DOHH2 (cell line): ENCODE measurements at regions not wholly inside any gene's neighbourhood (a gene's known extent, or its start where the extent isn't known, plus 50 kb on each side); places are given as distances from the start of the nearest gene placed in this dataset.

Experiments
- H3F3A ChIP-seq: fragments of 200-600 bp; sonication (generic), shearing (Covaris generic); 2 replicates; pipeline ENCODE4 v1.6.0; 2016; ENCODE audit warnings: antibody characterized with exemption, mild to moderate bottlenecking; ENCODE audit not compliant: control insufficient read depth, insufficient read depth
- H3K27ac ChIP-seq: fragments of 200-600 bp; sonication (generic); 2 replicates; pipeline ENCODE4 v1.5.1; 2014; ENCODE audit warnings: low read depth, mild to moderate bottlenecking, low read length, moderate library complexity
- H3K27me3 ChIP-seq: fragments of 200-600 bp; sonication (generic); 2 replicates; pipeline ENCODE4 v1.6.1; 2014; ENCODE audit warnings: mild to moderate bottlenecking, low read length, mixed read lengths; ENCODE audit not compliant: control insufficient read depth
- H3K36me3 ChIP-seq: fragments of 200-600 bp; sonication (generic); 2 replicates; pipeline ENCODE4 v1.6.1; 2014; ENCODE audit warnings: mild to moderate bottlenecking, low read length, moderate library complexity, mixed read lengths; ENCODE audit not compliant: control insufficient read depth
- H3K4me1 ChIP-seq: fragments of 200-600 bp; sonication (generic); 2 replicates; pipeline ENCODE4 v1.6.1; 2014; ENCODE audit warnings: mild to moderate bottlenecking, low read length, mixed read lengths; ENCODE audit not compliant: control insufficient read depth
- H3K4me2 ChIP-seq: fragments of 200-600 bp; sonication (generic); 2 replicates; pipeline ENCODE4 v1.6.0; 2014; ENCODE audit warnings: mild to moderate bottlenecking, low read length, moderate library complexity
- H3K4me3 ChIP-seq: fragments of 200-600 bp; sonication (generic); 2 replicates; pipeline ENCODE4 v1.5.1; 2014; ENCODE audit warnings: mild to moderate bottlenecking, low read length, mixed read lengths
- H3K79me2 ChIP-seq: fragments of 200-600 bp; sonication (generic); 2 replicates; pipeline ENCODE4 v1.6.1; 2014; ENCODE audit warnings: mild to moderate bottlenecking, low read length, mixed read lengths; ENCODE audit not compliant: control insufficient read depth
- H3K9me2 ChIP-seq: fragments of 200-600 bp; sonication (generic); replicated peaks from 2 replicates; pipeline ENCODE4 v1.6.1; 2014; ENCODE audit warnings: mild to moderate bottlenecking, low read length, mixed read lengths; ENCODE audit not compliant: control insufficient read depth
- H3K9me3 ChIP-seq: fragments of 200-600 bp; sonication (generic); 2 replicates; pipeline ENCODE4 v1.6.1; 2014; ENCODE audit warnings: antibody characterized with exemption, low read length, mixed read lengths; ENCODE audit not compliant: control insufficient read depth, insufficient read depth
- H4K20me1 ChIP-seq: fragments of 200-600 bp; sonication (generic); 2 replicates; pipeline ENCODE4 v1.6.0; 2014; ENCODE audit warnings: low read depth, mild to moderate bottlenecking, antibody characterized with exemption, low read length, moderate library complexity; ENCODE audit not compliant: control insufficient read depth, insufficient read depth
- EZH2phosphoT487 ChIP-seq: fragments of 200-600 bp; sonication (generic); IDR thresholded peaks from 2 replicates; pipeline ENCODE4 v1.6.1; 2017; ENCODE audit warnings: borderline replicate concordance, mild to moderate bottlenecking, antibody characterized with exemption, low read length, moderate library complexity, mixed read lengths
- TF ChIP-seq, protein P1 (sequence below): fragments of 200-600 bp; sonication (generic); IDR thresholded peaks from one replicate; pipeline ENCODE4 v1.5.1; 2014; ENCODE audit warnings: antibody characterized with exemption, mild to moderate bottlenecking, low read depth, low read length; ENCODE audit not compliant: poor library complexity, severe bottlenecking

DNA sequence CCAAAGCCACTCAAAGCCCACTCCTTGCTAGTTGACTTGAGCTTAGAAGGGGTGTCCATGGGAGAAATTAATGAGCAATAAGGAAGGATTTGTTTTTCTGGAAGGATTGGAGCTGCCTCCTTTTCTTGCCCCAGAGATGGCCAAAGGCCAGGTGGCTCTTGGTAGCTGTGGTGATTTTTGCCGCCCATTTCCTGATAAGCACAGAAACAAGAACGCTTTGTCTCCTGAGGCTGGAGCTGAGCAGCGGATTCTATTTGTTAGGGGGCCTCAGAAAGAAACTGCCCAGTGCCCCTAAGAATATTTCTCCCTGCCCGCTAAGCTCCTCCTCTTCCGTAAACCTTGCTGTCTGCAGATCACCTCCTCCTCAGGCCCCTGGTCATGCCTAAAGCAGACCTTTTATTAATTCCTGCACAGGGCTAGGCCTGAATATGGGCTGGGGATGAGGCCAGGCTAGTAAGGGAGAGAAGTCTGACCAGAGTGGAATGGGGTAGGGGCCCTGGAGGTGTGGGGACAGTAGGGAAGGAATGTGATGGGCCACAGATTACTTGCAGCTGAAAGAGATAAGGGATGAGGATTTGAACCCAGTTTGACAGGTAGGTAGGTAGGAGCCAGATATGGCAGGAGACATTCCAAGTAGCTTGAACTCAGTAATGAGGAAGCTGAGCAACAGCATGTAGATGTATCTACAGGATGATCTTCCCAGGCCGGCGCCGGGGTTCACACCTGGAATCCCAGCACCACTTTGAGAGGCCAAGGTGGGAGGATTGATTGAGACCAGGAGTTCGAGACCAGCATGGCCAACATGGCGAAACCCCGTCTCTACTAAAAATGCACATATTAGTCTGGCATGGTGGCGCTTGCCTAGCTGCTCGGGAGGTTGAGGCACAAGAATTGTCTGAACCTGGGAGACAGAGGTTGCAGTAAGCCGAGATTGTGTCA, 71.2 kb upstream of the NAA20 start:
- no peaks in the 10 kb centered on the region for H3K36me3 ChIP-seq

DNA sequence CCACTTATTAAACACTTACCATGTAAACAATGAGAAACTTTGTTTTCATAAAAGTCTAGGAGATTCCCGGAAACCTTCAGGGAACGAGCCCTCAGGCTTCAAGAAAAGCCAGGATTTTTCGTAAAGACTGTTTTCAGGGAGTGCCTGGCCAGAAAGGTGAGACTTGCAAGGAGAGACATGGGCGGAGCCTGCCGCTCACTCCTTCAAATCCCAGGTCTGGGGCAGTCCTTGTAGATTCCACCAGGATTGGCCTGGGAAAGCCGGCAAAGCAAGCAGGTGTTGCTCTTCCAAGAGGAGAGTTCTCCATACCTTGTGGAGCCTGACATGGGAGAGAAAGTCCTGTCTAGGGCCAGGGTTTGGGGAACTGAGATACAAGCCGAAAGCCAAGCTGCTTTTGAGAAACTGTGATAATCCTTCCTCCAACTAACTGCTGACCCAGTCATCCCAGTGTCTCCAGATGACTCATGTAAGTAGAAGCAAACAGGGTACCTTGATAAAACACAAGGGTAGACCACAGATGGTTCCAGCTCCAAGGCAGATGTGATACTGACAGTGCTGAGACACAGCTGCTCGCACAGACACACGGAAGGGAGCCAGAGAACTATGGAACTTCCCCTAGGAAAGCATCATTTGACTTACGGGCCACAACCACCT, 69.4 kb upstream of the NAA20 start:
- no peaks in the 10 kb centered on the region for H3K9me3 ChIP-seq
- peaks cover 22% of the 10 kb centered on the region for H3K27me3 ChIP-seq
- H4K20me1 ChIP-seq = no peaks in the 10 kb centered on the region
- no peaks in the 10 kb centered on the region for H3F3A ChIP-seq
- no peak overlapping the region for H3K4me3 ChIP-seq
- H3K4me2 ChIP-seq = no peak overlapping the region
- H3K27ac ChIP-seq = no peak overlapping the region
- H3K4me1 ChIP-seq = no peaks in the 10 kb centered on the region
- no peaks in the 10 kb centered on the region for H3K36me3 ChIP-seq
- TF ChIP-seq, protein P1, sequence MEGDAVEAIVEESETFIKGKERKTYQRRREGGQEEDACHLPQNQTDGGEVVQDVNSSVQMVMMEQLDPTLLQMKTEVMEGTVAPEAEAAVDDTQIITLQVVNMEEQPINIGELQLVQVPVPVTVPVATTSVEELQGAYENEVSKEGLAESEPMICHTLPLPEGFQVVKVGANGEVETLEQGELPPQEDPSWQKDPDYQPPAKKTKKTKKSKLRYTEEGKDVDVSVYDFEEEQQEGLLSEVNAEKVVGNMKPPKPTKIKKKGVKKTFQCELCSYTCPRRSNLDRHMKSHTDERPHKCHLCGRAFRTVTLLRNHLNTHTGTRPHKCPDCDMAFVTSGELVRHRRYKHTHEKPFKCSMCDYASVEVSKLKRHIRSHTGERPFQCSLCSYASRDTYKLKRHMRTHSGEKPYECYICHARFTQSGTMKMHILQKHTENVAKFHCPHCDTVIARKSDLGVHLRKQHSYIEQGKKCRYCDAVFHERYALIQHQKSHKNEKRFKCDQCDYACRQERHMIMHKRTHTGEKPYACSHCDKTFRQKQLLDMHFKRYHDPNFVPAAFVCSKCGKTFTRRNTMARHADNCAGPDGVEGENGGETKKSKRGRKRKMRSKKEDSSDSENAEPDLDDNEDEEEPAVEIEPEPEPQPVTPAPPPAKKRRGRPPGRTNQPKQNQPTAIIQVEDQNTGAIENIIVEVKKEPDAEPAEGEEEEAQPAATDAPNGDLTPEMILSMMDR = no peak
- no peak for TF ChIP-seq EZH2phosphoT487
- H3K79me2 ChIP-seq = no peaks in the 10 kb centered on the region
- H3K9me2 ChIP-seq = no peaks in the 10 kb centered on the region

More for the DNA sequence above, 71.2 kb upstream of the NAA20 start:
- Histone ChIP-seq H3K79me2 (no peaks in the 10 kb centered on the region), H3F3A (no peaks in the 10 kb centered on the region), H3K4me1 (no peaks in the 10 kb centered on the region), H3K27ac (no peak overlapping the region), H3K9me2 (no peaks in the 10 kb centered on the region), H3K4me2 (no peak overlapping the region), H3K9me3 (no peaks in the 10 kb centered on the region), H3K27me3 (peaks cover 26% of the 10 kb centered on the region), H4K20me1 (no peaks in the 10 kb centered on the region), H3K4me3 (no peak overlapping the region)
- no peak for TF ChIP-seq EZH2phosphoT487
- TF ChIP-seq, protein P1 = no peak

DNA sequence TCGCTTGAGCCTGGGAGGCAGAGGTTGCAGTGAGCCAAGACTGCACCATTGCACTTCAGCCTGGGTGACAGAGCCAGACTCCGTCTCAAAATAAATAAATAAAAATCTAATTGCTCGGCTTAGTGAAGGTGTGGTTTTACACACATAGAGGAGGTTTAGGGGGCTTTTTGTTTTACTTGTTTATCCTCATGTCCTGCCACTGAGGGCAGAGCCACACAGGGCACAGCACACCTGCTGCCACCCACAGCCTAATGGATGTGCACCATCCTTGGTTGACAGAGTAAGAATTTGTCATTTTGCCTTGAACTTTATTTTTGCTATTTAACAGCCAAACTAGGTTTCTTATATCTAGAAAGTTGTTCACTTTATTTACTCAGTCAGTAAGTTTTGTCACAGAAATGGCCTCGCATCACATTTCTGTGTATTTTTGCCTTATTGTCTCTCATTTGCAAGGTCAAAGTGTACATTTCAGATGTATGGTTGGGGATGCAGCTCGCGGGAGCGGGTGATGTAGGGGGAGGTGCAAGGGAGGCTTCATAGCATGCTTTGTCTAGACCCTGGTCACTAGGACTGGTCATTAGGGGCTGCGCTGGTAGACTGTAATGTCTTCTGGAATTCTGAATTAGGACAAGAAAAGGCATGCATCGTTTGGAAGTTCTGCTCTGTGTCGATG, 67.8 kb upstream of the NAA20 start:
- H3K4me3 ChIP-seq = no peak overlapping the region
- no peak overlapping the region for H3K4me2 ChIP-seq
- no peaks in the 10 kb centered on the region for H3K9me2 ChIP-seq
- peaks cover 18% of the 10 kb centered on the region for H3K27me3 ChIP-seq
- H4K20me1 ChIP-seq = no peaks in the 10 kb centered on the region
- no peak overlapping the region for H3K27ac ChIP-seq
- H3K36me3 ChIP-seq = no peaks in the 10 kb centered on the region
- no peak for TF ChIP-seq EZH2phosphoT487
- TF ChIP-seq, protein P1 = no peak
- no peaks in the 10 kb centered on the region for H3K79me2 ChIP-seq
- no peaks in the 10 kb centered on the region for H3F3A ChIP-seq
- H3K9me3 ChIP-seq = no peaks in the 10 kb centered on the region
- no peaks in the 10 kb centered on the region for H3K4me1 ChIP-seq
